LNCAP (cell line): ENCODE measurements at regions not wholly inside any gene's neighbourhood (a gene's known extent, or its start where the extent isn't known, plus 50 kb on each side); places are given as distances from the start of the nearest gene placed in this dataset.

Experiments
- TF ChIP-seq, protein P1 (sequence below): fragments of 450-650 bp; IDR thresholded peaks from 2 replicates; pipeline ENCODE4 v1.5.1; 2017; ENCODE audit warnings: mild to moderate bottlenecking

DNA sequence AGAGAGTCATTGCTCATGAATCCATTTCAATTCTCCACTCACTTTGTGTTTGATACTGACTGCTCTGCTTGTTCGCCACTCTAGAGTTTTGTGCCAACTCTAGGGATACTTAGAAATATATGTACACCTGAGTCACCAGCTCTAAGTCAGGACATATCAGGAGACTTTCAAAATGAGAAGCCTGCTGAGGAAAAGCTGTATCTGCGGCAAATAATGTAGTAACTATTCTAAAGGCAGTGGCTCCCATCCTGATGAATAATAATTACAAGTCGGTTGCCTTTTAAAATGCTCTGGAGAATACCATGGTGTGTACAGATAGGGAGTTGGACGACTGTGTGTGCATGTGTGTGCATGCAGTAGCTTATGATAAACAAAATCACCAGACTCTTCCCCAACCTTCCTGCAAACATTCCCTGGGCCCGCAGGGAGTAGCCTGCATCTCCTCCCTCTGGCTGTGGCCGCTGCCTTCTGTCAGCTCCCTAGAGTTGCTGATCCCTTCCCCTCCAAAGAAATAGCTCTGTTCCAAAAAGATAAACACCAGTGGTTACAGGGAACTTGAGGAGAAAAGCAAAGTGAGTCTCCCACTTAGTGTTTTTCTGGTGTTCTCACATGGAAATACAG lies 346.3 kb upstream of the UMPS start:
- TF ChIP-seq, protein P1, sequence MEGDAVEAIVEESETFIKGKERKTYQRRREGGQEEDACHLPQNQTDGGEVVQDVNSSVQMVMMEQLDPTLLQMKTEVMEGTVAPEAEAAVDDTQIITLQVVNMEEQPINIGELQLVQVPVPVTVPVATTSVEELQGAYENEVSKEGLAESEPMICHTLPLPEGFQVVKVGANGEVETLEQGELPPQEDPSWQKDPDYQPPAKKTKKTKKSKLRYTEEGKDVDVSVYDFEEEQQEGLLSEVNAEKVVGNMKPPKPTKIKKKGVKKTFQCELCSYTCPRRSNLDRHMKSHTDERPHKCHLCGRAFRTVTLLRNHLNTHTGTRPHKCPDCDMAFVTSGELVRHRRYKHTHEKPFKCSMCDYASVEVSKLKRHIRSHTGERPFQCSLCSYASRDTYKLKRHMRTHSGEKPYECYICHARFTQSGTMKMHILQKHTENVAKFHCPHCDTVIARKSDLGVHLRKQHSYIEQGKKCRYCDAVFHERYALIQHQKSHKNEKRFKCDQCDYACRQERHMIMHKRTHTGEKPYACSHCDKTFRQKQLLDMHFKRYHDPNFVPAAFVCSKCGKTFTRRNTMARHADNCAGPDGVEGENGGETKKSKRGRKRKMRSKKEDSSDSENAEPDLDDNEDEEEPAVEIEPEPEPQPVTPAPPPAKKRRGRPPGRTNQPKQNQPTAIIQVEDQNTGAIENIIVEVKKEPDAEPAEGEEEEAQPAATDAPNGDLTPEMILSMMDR: no peak

DNA sequence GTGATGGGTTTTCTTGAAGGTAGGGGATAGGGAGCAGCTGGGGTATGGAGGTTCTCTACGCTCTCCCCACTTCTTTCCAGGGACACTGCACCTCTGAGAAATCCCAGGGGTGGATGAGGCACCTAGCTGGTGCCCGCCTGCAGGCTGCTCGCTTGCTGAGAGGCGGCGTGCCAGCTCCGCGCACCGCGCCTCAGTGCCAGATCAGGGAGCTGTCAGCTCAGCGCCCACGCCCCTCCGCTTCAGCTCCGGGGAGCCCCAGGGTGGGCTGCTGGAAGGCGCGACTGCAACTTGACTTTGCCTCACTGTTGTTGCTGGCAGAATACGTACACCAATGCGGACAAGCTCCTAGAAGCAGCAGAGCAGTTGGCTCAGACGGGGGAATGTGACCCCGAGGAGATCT lies 345.7 kb upstream of the UMPS start:
- TF ChIP-seq, protein P1: no peak

DNA sequence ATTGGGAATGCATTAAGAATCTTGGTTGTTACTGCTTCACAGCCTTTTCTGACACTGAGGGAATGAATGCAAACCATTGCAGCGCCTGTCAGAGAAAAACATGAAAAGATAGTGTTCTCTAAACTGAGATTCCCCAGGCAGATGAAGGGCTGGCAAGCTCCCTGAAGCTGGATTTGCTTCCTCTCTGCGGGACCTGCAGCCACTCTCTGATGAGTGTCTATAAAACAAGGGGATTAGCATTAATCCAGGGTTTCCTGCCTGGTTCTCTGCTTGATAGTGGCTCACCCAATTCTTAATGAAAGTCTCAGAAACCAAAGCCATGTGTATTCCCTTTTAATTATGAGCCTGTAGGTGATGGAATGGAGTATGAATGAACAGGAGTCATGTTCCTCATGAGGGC lies 344.3 kb upstream of the UMPS start:
- TF ChIP-seq, protein P1: no peak

DNA sequence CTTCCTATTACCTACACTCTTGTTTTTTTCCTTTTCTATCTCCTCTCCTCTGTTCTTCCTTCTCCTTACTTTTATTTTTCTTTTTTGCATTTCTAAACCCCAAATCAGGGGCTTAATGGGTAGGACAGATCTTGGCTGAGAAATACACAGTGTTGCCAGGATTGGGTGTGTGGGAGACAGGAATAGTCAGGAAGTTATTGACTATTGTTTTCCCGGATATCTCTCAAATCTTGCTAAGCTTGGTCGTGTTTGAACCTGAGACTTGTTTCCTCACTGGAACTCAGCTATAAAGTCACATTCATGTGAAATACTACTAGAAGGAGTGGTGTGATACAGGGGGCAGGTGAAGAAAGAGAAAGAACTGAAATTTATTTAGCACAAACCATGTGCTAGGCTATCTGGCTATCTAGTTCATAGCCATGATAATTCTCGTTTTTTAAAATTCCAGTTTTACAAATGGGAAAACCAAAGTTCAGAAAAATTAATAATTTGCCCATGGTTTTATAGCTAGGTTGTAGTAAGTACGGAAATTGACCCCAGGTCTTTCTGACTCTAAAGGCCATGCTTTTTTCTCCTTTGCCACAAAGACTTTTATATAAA lies 343.2 kb upstream of the UMPS start:
- TF ChIP-seq, protein P1: no peak

DNA sequence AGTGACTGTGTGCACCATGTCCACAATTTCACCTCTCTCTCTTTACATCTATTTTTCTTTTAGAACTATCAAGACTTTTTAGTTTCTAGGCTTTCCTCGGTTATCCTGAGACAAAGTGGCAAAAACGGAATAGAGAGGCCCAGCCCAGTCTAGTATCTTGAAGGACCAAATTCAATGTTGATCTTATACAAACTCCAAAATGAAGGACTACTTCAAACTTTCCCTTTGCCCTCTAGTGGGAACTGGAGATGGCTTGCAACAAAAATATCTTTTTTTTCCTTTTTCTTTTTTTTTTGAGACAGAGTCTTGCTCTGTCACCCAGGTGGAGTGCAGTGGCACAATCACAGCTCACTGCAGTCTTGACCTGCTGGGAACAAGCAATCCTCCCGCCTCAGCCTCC lies 338.5 kb upstream of the UMPS start:
- TF ChIP-seq, protein P1: no peak

DNA sequence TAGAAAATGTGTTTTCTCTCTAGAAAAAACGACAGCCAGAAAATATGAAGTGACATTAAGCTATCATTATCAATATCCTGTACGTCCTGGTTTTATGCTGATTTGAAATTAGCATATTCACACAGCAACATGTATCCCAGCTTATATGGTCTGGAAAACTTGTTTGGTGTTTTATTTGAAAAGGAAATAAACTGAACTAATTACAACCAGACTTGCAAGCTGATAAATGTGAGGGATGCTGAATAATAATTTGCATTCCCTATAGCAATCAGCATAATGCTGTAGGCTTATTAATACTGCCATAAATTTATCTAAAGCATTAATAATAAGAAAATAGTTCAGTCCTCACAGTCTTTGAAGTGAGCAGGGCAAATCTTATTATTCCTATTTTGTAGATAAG lies 336.9 kb upstream of the UMPS start:
- TF ChIP-seq, protein P1: no peak

DNA sequence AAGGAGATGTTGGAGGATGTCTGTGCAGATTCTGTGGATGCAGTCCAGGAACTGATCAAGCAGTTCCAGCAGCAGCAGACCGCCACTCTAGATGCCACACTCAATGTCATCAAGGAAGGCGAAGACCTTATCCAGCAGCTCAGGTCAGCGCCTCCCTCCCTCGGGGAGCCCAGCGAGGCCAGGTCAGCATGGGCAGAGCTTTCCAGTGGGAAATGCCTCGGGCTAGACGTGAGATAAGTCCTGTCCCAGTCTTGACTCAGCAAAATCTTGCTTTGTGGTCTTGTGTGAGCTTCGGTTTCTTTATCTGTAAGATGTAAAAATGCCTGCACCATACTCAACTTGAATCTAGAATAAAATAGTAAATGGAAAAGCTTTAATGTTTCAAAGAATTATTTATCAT lies 335.1 kb upstream of the UMPS start:
- TF ChIP-seq, protein P1: no peak
